NCI-H146 treated with DMSO at 0.1 percent for 48 hours (cell line): ENCODE measurements at regions not wholly inside any gene's neighbourhood (a gene's known extent, or its start where the extent isn't known, plus 50 kb on each side); places are given as distances from the start of the nearest gene placed in this dataset.

Experiments used
- DNase-seq: peaks from one replicate; lab custom pipeline; 2025; ENCODE audit not compliant: unreplicated experiment; lab: John Stamatoyannopoulos, UW

GRCh38 chr5:58357799-58358500, 101.9 kb downstream of the PLK2 start:
- no peak for DNase-seq

GRCh38 chr5:58357121-58357520, 102.8 kb downstream of the PLK2 start:
- DNase-seq, result no peak

- no peak for DNase-seq
Measured at GRCh38 chr5:58356662-58357061, 103.2 kb downstream of the PLK2 start.

GRCh38 chr5:58354827-58355226, 105.1 kb downstream of the PLK2 start:
- DNase-seq, result no peak

GRCh38 chr5:58353992-58354391, 105.9 kb downstream of the PLK2 start:
- DNase-seq, result no peak

- DNase-seq, result no peak
Measured at GRCh38 chr5:58351190-58351589, 108.7 kb downstream of the PLK2 start.

- no peak for DNase-seq
Measured at GRCh38 chr5:58348996-58349728, 110.7 kb downstream of the PLK2 start.

- no peak for DNase-seq
Measured at GRCh38 chr5:58346041-58346440, 113.8 kb downstream of the PLK2 start.

- no peak for DNase-seq
Measured at GRCh38 chr5:58341476-58341875, 118.4 kb downstream of the PLK2 start.

GRCh38 chr5:58335518-58335917, 124.4 kb downstream of the PLK2 start:
- no peak for DNase-seq

GRCh38 chr5:58334035-58334434, 125.9 kb downstream of the PLK2 start:
- DNase-seq, result no peak

GRCh38 chr5:58330781-58331180, 129.1 kb downstream of the PLK2 start:
- DNase-seq, result no peak

- no peak for DNase-seq
Measured at GRCh38 chr5:58327289-58327688, 132.6 kb downstream of the PLK2 start.

GRCh38 chr5:58326022-58326421, 133.9 kb downstream of the PLK2 start:
- no peak for DNase-seq

GRCh38 chr5:58322453-58322852, 137.4 kb downstream of the PLK2 start:
- no peak for DNase-seq

GRCh38 chr5:58318468-58318867, 141.4 kb downstream of the PLK2 start:
- no peak for DNase-seq

GRCh38 chr5:58317808-58318207, 142.1 kb downstream of the PLK2 start:
- no peak for DNase-seq

GRCh38 chr5:58317009-58317408, 142.9 kb downstream of the PLK2 start:
- no peak for DNase-seq

- no peak for DNase-seq
Measured at GRCh38 chr5:58315794-58316193, 144.1 kb downstream of the PLK2 start.

GRCh38 chr5:58314356-58315210, 145.3 kb downstream of the PLK2 start:
- no peak for DNase-seq

GRCh38 chr5:58312299-58312698, 147.6 kb downstream of the PLK2 start:
- no peak for DNase-seq

GRCh38 chr5:58311526-58311925, 148.4 kb downstream of the PLK2 start:
- DNase-seq, result no peak
